ENCODE measurements at regions not wholly inside any gene's neighbourhood (a gene's known extent, or its start where the extent isn't known, plus 50 kb on each side); places are given as distances from the start of the nearest gene placed in this dataset.

DNA sequence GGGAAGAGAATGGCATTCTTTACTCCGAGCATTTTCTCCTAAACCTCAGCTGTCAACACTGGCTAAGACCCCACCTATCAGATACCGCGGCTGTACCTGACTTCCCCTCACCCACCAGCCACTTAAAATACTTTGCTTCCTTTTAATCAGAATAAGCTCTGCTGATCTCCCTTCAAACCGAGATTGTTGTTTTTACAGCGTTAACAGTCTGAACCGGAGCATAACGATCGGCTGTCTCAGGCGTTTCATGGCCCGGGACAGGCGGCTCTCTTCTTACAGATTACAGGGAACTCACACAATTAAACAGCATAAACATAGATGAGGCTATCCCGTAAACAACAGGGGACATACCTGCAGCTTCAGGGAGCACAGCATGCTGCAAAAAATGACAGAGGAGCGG, 174.3 kb upstream of the RNF32 start:
- TF ChIP-seq, protein P1, sequence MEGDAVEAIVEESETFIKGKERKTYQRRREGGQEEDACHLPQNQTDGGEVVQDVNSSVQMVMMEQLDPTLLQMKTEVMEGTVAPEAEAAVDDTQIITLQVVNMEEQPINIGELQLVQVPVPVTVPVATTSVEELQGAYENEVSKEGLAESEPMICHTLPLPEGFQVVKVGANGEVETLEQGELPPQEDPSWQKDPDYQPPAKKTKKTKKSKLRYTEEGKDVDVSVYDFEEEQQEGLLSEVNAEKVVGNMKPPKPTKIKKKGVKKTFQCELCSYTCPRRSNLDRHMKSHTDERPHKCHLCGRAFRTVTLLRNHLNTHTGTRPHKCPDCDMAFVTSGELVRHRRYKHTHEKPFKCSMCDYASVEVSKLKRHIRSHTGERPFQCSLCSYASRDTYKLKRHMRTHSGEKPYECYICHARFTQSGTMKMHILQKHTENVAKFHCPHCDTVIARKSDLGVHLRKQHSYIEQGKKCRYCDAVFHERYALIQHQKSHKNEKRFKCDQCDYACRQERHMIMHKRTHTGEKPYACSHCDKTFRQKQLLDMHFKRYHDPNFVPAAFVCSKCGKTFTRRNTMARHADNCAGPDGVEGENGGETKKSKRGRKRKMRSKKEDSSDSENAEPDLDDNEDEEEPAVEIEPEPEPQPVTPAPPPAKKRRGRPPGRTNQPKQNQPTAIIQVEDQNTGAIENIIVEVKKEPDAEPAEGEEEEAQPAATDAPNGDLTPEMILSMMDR (IDR thresholded peaks at IDR 0.05 in 8 of 11, conservative IDR thresholded peaks at IDR 0.05 in 3 of 11), result no peak
- no peak for TF ChIP-seq POLR2A (IDR thresholded peaks at IDR 0.05)
- no peak for TF ChIP-seq POLR2AphosphoS5 (IDR thresholded peaks at IDR 0.05)
